HG03097 (cell line): ENCODE measurements at regions not wholly inside any gene's neighbourhood (a gene's known extent, or its start where the extent isn't known, plus 50 kb on each side); places are given as distances from the start of the nearest gene placed in this dataset.
"Not testable (repeated sequence)": the region's sequence is repeated elsewhere in the genome, so short reads cannot be mapped to it uniquely, and the experiment has no call there.

Source experiments
- ATAC-seq: cut with Tn5 transposase; IDR thresholded peaks from one replicate; pipeline ENCODE4 v1.9.1; 2021; ENCODE audit not compliant: unreplicated experiment, low FRiP score

- no peak for ATAC-seq
Observed at GRCh38 chr3:176661432-176661964, 535.8 kb downstream of the TBL1XR1 start.

- ATAC-seq: no peak
Observed at GRCh38 chr3:176655404-176656094, 541.7 kb downstream of the TBL1XR1 start.

DNA sequence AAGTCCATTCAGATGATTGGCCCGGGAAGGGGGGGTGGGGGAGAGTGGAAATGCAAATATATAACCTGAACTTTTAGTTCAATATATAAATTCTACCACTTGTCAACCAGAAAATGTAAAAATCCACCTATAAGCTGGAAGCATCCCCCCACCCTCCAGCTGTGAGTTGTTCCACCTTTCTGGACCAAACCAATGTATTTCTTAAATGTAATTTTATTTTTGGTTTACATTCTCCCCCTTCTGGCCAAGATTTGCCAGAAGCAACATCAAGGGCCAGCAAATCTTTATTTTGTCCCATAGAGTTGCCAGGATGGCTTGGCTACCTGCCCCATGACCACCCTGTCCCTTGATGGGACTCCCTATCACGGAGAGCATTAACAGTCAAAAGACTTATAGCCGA is 545.7 kb downstream of the TBL1XR1 start:
- no peak for ATAC-seq

DNA sequence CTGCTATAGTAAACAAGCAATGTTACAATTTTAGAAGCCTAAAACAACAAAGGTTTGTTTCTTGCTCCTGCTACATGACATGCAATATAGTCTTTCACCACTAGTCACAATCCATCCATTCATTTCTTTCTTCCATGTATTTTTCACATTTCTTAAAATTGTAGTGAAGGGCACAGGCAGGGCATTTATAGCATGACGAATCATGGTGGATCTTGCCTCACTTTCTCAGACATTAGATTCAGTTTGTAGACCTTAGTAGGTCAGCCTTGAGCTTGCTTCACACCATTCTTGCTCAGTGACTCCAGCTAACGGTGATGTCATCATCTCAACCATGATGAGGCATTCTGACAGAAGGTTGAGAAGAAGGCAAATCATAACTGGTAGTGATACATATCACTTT is 546.8 kb downstream of the TBL1XR1 start:
- no peak for ATAC-seq

DNA sequence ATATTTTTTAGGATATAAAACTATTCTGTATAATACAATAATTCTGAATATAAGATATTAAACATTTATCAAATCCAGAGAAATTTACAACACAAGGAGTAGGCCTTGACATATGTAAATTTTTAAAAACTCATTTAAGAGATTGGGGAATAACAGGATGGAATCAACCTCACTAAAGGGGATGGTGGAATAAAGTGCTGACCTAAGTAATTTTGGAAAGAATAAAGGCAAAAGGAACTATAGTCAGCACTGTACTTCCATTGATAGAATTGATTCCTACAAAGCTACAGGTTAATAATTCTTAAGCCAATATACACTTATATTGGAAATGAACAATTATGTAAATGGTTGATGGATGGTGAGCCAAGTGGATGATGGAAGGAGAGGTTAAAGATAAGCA is 549.3 kb downstream of the TBL1XR1 start:
- no peak for ATAC-seq

GRCh38 chr3:176633511-176633910 is 563.8 kb downstream of the TBL1XR1 start:
- ATAC-seq: no peak

DNA sequence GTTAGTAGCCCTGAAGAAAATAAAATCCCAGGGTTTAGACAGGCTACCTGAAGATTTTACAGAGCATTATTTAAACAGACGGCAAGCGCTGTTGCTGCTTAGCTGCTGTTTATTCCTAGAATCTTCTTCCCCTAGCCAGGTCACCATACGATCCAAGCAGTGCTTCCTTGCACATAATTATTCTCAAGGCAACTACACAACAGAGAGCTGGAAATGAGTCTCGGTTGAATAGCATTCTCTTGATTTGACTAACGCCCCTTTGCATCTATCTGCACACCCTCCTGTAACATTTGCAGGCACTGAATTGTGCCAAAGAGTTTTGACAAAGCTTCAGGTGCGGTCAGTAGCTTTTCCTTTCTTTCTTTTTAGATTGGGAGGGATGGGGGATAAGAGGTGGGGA is 564.4 kb downstream of the TBL1XR1 start:
- no peak for ATAC-seq

DNA sequence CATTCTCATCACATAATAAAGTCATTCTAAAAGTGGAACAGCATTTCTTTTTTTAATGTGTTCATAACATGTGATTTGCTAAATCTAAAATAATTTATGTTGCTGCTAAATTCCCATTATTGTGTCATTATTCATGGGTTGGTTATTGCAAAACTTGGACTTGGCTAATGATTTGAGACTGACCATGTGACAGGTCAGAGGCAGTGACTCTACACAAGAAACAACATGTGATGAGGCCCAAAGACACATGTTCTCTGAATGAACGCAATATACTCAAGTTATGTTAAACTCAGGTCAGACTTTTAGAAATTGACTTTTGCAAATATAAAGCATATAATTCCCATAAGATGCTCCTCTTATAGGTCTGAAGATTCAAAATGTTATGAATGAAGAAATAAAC is 566.1 kb downstream of the TBL1XR1 start:
- ATAC-seq: no peak

DNA sequence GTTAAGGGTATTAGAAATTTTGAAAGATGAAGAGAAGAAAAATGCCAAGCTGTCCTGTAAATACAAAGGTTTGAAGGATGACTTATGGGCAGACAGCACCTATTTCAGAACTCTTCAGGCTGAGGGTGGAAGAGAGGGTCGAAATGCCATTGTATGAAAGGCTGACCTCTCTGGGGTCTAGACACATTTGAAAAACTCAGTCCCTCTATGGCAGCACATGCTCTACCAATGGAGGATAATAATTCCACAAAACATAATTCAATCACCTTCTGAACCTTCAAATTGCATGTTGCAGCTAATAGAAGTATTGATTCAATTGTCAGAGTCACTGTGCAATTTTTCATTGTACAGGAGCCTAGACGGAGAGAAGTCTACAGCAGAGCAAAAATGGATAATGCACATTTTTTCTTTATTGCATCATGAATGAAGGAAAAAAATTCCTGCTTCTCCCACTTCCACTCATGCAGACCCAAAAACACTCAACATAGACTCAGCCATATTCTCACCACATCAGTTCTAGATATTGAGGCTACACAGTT is 569.1 kb downstream of the TBL1XR1 start:
- ATAC-seq: no peak

DNA sequence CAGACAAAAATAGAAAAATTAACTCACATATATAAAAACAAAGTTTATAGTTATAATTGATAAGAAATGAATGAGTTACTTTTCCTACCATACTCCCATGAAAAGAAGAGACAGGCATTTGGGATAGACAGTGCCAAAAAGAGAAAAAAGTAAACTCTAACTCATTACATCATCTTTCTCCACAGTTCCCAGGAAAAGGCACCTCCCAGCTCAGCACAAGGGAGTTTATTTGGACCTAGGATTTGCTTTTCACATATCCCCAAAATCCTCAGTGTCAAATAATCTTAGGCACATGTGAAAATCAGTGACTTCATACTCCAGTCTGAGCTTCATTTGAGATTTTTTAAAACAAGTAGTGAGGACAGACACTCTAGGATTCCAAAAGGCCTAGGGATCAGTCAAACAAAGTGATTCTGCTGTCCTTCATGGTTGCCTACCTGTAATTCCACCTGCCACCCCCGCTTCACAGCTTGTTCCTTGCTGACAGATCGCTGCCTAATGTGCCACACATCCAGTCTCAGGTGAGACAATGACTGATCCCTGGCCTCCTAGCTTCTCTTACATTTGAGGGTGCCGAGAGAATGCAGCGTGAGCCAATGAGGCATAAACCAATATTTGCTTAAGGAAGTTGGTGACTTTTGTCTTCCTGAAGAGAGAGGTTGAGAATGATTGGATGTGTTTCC is 573.7 kb downstream of the TBL1XR1 start:
- ATAC-seq: no peak

DNA sequence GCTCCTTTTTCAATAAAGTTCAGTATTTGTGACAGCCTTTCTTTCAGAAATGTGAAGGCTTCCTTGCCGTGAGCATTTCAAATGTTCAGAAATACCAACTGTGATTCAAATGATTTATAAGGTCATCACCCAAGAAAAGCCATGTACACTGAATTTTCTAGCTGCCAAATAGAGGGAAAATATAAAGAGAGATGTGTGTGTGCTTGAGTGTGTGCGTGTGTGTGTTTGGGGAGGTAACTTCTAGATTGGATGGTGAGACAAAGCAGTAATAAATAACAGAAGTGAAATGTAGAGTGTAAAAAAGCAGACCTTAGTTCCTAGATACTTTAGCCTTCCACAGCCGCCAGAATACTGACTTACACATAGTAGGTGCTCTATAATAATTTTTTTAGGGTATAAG is 577.4 kb downstream of the TBL1XR1 start:
- no peak for ATAC-seq

- ATAC-seq: no peak
Observed at GRCh38 chr3:176615826-176616225, 581.5 kb downstream of the TBL1XR1 start.

DNA sequence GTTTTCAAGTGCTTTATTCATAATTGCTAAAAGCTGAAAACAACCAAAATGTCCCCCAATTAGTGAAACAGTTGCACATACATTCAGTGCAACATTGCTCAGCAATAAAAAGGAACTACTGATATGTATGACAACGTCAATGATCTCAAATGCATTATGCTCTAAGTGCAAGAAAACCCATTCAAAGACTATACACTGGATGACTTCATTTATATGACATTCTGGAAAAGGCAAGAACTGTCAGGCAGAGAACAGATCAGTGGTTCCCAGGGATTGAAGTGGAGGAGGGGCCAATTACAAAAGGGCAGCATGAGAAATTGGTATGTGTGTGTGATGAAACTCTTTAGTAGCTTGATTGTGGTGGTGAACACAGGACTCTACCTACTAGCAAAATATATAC is 585.6 kb downstream of the TBL1XR1 start:
- no peak for ATAC-seq

DNA sequence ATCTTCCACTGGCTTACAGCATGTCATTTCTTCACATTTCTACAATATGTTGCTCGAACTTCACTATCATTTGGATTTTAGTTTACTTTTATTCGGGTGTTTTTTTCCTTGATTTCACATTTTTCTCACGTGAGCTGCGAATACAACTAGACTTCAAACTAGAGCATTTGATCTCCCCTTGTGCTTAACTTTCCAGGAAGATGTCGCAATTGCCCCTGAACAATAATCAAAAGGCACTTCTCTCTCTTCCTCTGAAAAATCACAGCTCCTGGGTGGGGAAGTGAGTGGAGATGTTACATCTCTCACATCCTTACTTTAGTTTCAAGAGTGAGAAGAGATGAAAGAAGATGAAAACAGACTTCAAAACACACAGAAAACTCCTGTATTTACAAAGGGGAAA is 587.9 kb downstream of the TBL1XR1 start:
- no peak for ATAC-seq

DNA sequence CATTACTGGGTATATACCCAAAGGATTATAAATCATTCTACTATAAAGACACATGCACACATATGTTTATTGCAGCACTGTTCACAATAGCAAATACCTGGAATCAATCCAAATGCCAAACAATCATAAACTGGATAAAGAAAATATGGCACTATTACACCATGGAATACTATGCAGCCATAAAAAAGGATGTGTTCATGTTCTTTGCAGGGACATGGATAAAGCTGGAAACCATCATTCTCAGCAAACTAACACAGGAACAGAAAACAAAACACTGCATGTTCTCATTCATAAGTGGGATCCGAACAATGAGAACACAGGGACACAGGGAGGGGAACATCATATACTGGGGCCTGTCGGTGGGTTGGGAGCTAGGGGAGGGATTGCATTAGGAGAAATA is 591.7 kb downstream of the TBL1XR1 start:
- ATAC-seq: not testable (repeated sequence)

- ATAC-seq: no peak
Observed at GRCh38 chr3:176595307-176595706, 602.0 kb downstream of the TBL1XR1 start.

GRCh38 chr3:176590722-176591121 is 606.6 kb downstream of the TBL1XR1 start:
- ATAC-seq: no peak

DNA sequence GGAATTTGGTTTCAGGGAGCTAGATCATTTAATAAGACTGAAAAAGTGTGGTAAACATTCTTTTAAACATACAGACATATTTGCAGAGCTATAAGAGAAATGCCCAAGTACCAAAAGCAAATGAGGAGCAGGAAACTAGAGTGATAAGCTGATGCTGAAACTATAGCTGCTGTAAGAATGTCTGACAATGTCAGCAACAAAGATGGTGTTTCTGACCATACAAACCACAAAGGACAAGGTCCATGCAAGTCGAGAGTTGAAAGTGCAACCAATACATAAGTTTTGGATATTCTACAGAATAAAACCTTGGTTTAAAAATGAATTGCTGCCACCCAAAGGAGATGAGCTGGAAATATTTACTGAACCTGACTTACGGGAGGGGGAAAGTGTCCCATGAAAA is 610.2 kb downstream of the TBL1XR1 start:
- peak; percentile 80 for ATAC-seq

DNA sequence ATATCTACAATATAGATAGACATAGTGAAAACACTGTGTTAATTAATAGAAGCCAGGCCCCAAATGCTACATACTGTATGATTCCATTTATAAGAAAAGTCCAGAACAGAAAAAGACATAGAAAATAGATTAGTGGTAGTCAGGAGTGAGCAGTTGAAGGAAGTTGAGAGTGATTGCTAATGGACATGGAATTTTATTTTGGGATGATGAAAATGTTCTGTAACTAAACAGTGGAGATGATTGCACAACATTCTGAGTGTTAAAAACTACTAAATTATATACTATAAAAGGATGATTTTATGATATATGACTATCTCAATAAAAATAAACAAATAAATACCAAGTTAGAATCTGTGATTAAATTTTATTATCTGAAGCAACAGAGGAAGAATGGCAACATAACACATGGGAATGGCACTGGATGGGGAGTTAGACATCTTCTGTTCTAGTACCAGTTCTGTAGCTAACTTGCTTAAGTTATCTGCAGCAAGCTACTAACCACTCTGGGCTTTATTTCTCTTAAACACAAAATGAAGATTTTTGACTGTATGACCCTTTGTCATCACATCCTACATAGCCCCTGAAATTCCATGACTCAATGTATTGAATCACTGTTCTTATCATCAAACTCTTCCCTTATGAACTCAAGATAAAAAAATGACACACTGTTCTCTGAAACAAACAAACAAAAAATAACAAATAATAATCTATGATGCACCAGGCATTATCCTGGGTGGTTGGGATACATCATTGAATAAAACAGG is 612.7 kb downstream of the TBL1XR1 start:
- ATAC-seq: no peak

- ATAC-seq: no peak
Observed at GRCh38 chr3:176583956-176584355, 613.3 kb downstream of the TBL1XR1 start.

DNA sequence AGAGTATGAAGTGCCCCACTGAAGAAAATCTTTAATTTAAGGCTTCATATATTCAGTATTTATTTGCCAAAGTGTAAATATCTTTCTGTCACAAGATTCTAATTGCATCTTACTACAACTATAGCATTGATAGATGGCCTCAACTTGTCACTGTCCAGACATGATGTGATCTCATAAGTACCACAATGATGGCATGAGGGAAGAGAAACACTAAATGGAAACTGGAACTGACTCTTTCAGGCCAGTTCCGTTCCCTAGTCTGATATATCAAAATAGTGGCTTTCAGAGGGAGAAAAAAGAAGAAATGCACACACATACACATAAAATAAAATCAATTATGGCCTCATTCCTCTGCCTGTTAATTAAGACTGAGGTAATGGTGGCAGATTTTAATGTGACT is 615.7 kb downstream of the TBL1XR1 start:
- no peak for ATAC-seq
